Prostate gland (tissue), 2 donors: ENCODE measurements at regions not wholly inside any gene's neighbourhood (a gene's known extent, or its start where the extent isn't known, plus 50 kb on each side); places are given as distances from the start of the nearest gene placed in this dataset.

ENCODE experiments used
- DNase-seq: peaks from one replicate; pipeline ENCODE4 v3.0.0-alpha.2; 2019; ENCODE audit warnings: low spot score
- H3K27ac ChIP-seq, 2 donors: fragments of 200-600 bp; sonication (generic); 2 replicates each; pipeline ENCODE4 v1.5.1; 2017 to 2019
- H3K27me3 ChIP-seq: fragments of 200-600 bp; sonication (generic); replicated peaks from 2 replicates; pipeline ENCODE4 v1.5.1; 2019; ENCODE audit not compliant: insufficient read depth
- H3K36me3 ChIP-seq, 2 donors: fragments of 200-600 bp; sonication (generic); 1 replicate in 1 of 2; 2 replicates in 1 of 2; pipeline versions ENCODE4 v1.5.1 to v1.8.1; 2017 to 2019
- H3K4me1 ChIP-seq: fragments of 200-600 bp; sonication (generic); replicated peaks from 2 replicates; pipeline ENCODE4 v1.5.1; 2019
- H3K4me3 ChIP-seq, 2 donors: fragments of 200-600 bp; sonication (generic); 2 replicates each; pipeline ENCODE4 v1.5.1; 2017 to 2019
- H3K9me3 ChIP-seq: fragments of 200-600 bp; sonication (generic); 2 replicates; pipeline ENCODE4 v1.5.1; 2017
- CTCF ChIP-seq, 4 experiments: fragments of 200-600 bp in 2 of 4; fragments of 450-650 bp in 2 of 4; sonication (generic) in 2 of 4; IDR thresholded peaks; 1 replicate in 3 of 4; 2 replicates in 1 of 4; pipeline ENCODE4 v1.5.1; 2016 to 2019; ENCODE audit warnings: antibody characterized with exemption in 4 of 4, mild to moderate bottlenecking in 2 of 4, moderate library complexity in 2 of 4
- POLR2A ChIP-seq: fragments of 450-650 bp; IDR thresholded peaks from one replicate; pipeline ENCODE4 v1.6.1; 2016; ENCODE audit warnings: antibody characterized with exemption, mild to moderate bottlenecking
- POLR2AphosphoS5 ChIP-seq: sonication (generic); formaldehyde crosslinking; IDR thresholded peaks from one replicate; pipeline ENCODE4 v1.6.1; 2017; ENCODE audit warnings: antibody characterized with exemption
- WGBS: methylation state at CpG from one replicate; pipeline ENCODE4 v1.1.5; 2018; 5-methylcytosine and 5-hydroxymethylcytosine counted together
- intact Hi-C: fragments of 100-400 bp; cut with DNase I; formaldehyde crosslinking; loops from one replicate; pipeline ENCODE4 v1.14.2; 2022

- no peaks in the 10 kb centered on the region for H3K4me1 ChIP-seq
- no peaks in the 10 kb centered on the region for H3K27me3 ChIP-seq
- H3K9me3 ChIP-seq = no peaks in the 10 kb centered on the region
- no peak overlapping the region for H3K27ac ChIP-seq
- H3K4me3 ChIP-seq = no peak overlapping the region
- DNase-seq = no peak
- no peak for TF ChIP-seq POLR2A
- no peak for TF ChIP-seq POLR2AphosphoS5
- no peak for TF ChIP-seq CTCF (IDR thresholded peaks at IDR 0.05)
- 92% methylated on average over 13 of the region's 13 CpGs for WGBS
- intact Hi-C loops = no loop called here
- no peaks in the 10 kb centered on the region for H3K36me3 ChIP-seq
These were observed 52.2 kb upstream of the PRL start for GRCh38 chr6:22349051-22349450.

- intact Hi-C loops = no loop called here
- no peak for DNase-seq
- H3K4me3 ChIP-seq = no peak overlapping the region
- no peaks in the 10 kb centered on the region for H3K27me3 ChIP-seq
- H3K4me1 ChIP-seq = no peaks in the 10 kb centered on the region
- TF ChIP-seq POLR2AphosphoS5 = no peak
- TF ChIP-seq CTCF (IDR thresholded peaks at IDR 0.05) = no peak
- no peak for TF ChIP-seq POLR2A
- H3K27ac ChIP-seq = no peak overlapping the region
- H3K36me3 ChIP-seq = no peaks in the 10 kb centered on the region
- no peaks in the 10 kb centered on the region for H3K9me3 ChIP-seq
These were observed 52.7 kb upstream of the PRL start for GRCh38 chr6:22349528-22349927.

GRCh38 chr6:22350109-22350508 is 53.3 kb upstream of the PRL start:
- Histone ChIP-seq H3K27ac (no peak overlapping the region), H3K27me3 (no peaks in the 10 kb centered on the region), H3K4me1 (no peaks in the 10 kb centered on the region), H3K36me3 (no peaks in the 10 kb centered on the region), H3K9me3 (no peaks in the 10 kb centered on the region), H3K4me3 (no peak overlapping the region)
- TF ChIP-seq POLR2AphosphoS5 (no peak), POLR2A (no peak), CTCF (IDR thresholded peaks at IDR 0.05) (no peak)
- intact Hi-C loops = no loop called here
- no peak for DNase-seq
- 4% methylated on average over 1 of the region's 1 CpG for WGBS

- Histone ChIP-seq H3K27ac (no peak overlapping the region), H3K27me3 (no peaks in the 10 kb centered on the region), H3K4me1 (no peaks in the 10 kb centered on the region), H3K36me3 (no peaks in the 10 kb centered on the region), H3K9me3 (no peaks in the 10 kb centered on the region), H3K4me3 (no peak overlapping the region)
- 88% methylated on average over 2 of the region's 2 CpGs for WGBS
- intact Hi-C loops = no loop called here
- no peak for DNase-seq
- no peak for TF ChIP-seq POLR2AphosphoS5
- TF ChIP-seq POLR2A = no peak
- TF ChIP-seq CTCF (IDR thresholded peaks at IDR 0.05) = no peak
These were observed 56.3 kb upstream of the PRL start for GRCh38 chr6:22353101-22353500.

- Histone ChIP-seq H3K27ac (no peak overlapping the region), H3K4me1 (no peaks in the 10 kb centered on the region), H3K9me3 (no peaks in the 10 kb centered on the region), H3K36me3 (no peaks in the 10 kb centered on the region), H3K4me3 (no peak overlapping the region), H3K27me3 (no peaks in the 10 kb centered on the region)
- no peak for DNase-seq
- WGBS = 94% methylated on average over 27 of the region's 28 CpGs
- intact Hi-C loops = no loop called here
- no peak for TF ChIP-seq POLR2AphosphoS5
- TF ChIP-seq CTCF (IDR thresholded peaks at IDR 0.05) = no peak
- TF ChIP-seq POLR2A = no peak
These were observed 59.6 kb upstream of the PRL start for GRCh38 chr6:22356362-22356940.
